Hepatocyte (in vitro differentiated cells): ENCODE measurements at regions not wholly inside any gene's neighbourhood (a gene's known extent, or its start where the extent isn't known, plus 50 kb on each side); places are given as distances from the start of the nearest gene placed in this dataset.

Experiments used
- CTCF ChIP-seq: fragments of 200-600 bp; sonication (generic); IDR thresholded peaks from 2 replicates; pipeline ENCODE4 v1.5.1; 2016; ENCODE audit warnings: antibody characterized with exemption, mild to moderate bottlenecking; ENCODE audit not compliant: poor library complexity
- EZH2 ChIP-seq: fragments of 200-600 bp; sonication (generic); IDR thresholded peaks from 2 replicates; pipeline ENCODE4 v1.6.1; 2016; ENCODE audit warnings: antibody characterized with exemption, mild to moderate bottlenecking, borderline replicate concordance

GRCh38 chr11:35065566-35065965 lies 73.4 kb upstream of the CD44 start:
- TF ChIP-seq CTCF (no peak), EZH2 (no peak)
